GM12872 (cell line): ENCODE measurements at regions not wholly inside any gene's neighbourhood (a gene's known extent, or its start where the extent isn't known, plus 50 kb on each side); places are given as distances from the start of the nearest gene placed in this dataset.

ENCODE experiments used
- TF ChIP-seq, protein P1 (sequence below): IDR thresholded peaks from 3 replicates; pipeline ENCODE4 v1.5.1; 2011; ENCODE audit warnings: low read depth, mild to moderate bottlenecking, low read length, moderate library complexity; ENCODE audit not compliant: insufficient read depth

DNA sequence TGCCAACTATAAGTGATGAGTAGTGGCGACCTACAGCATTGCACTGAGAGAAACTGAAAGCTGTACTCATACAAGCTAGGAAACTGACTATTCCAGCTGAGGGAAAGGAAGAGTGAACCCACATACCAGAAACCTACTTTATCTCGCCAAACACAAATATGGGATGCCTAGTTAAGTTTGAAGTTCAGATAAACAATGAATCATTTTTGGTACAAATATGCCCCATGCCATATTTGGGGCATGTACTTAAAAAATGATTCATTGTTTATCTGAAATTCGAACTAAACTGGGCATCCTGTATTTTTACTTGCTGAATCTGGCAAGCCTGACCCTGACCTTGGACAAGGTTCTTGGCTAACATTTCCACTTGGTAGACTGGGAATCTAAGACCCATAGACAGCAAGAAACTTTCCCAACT lies 527.8 kb upstream of the PSMD7 start:
- TF ChIP-seq, protein P1, sequence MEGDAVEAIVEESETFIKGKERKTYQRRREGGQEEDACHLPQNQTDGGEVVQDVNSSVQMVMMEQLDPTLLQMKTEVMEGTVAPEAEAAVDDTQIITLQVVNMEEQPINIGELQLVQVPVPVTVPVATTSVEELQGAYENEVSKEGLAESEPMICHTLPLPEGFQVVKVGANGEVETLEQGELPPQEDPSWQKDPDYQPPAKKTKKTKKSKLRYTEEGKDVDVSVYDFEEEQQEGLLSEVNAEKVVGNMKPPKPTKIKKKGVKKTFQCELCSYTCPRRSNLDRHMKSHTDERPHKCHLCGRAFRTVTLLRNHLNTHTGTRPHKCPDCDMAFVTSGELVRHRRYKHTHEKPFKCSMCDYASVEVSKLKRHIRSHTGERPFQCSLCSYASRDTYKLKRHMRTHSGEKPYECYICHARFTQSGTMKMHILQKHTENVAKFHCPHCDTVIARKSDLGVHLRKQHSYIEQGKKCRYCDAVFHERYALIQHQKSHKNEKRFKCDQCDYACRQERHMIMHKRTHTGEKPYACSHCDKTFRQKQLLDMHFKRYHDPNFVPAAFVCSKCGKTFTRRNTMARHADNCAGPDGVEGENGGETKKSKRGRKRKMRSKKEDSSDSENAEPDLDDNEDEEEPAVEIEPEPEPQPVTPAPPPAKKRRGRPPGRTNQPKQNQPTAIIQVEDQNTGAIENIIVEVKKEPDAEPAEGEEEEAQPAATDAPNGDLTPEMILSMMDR, result no peak

DNA sequence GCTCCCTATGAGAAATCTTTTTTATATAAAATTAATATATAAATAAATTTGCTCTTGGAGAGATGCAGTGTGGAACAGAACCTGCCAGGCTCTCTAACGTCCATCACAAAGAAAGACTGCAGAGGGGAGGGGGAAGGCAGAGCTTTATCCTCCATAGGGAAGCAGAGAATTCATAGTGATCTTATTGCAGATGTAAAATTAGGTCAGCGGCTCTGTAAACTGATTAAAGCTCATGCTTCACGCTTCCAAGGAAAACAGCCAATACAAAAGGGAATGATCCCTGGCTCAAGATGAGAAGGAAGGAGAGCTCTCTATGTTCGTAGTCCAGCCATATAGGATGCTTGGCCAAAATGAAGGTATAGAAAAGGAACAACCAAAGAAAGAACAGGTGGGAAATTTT lies 532.3 kb upstream of the PSMD7 start:
- TF ChIP-seq, protein P1, result no peak

DNA sequence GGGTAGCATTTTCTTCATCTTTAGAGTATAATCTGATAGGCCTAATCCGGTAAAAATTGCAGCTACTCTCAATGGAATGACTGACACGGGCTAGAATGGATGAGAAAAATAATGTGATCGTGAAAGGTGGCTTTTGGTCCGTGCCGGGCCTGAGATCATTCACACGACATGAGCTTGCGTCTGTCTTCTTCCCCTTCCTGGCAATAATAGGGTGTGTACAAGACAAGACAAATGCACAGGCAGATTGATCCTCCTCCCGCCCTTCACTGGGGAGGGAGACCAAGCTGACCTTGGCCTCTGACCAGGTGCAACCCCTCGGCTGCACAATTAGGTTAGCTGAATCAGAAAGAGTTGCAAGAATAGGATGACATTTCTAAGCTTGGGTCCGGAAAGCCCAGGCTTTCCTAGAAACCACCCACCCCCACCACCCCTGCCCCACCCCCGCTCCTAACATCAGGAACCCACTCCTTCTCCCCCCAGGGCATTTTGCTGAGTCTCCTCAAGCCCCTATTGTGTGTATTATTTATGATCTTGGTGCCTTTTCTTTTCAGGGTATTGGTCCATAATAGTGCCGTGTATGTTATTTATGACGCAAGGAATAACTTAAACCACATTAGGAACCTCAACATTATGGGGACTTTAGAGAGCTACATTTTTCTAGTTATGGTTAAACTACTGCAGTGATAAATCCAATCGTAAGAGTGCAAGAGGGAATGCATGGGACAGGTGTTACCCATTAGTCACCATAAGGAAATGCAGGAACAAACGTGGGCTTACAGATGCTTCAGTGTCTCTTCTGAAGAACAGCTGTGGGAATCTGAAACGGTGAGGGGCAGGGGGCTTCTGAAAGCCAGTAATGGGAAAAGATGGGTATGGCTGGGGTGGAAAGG lies 540.1 kb upstream of the PSMD7 start:
- TF ChIP-seq, protein P1, result no peak

DNA sequence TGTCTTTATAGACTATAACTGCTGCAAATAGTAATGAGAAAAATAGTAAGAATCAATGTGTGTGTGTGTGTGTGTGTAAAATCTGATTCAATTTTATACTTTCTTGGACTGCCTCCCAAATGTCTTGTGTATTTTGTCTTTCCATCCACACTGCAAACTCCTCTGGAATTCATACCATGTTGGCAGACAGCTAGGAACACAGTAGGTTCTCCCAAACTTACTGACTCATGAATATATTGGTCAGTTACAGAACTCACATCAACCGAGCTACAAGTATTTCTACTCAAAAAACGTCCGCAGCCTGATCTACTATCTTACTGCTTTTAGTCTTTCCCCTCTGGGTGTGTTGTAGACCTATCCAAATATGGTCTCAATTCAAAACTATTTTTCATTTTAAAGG lies 542.7 kb upstream of the PSMD7 start:
- TF ChIP-seq, protein P1, result no peak

DNA sequence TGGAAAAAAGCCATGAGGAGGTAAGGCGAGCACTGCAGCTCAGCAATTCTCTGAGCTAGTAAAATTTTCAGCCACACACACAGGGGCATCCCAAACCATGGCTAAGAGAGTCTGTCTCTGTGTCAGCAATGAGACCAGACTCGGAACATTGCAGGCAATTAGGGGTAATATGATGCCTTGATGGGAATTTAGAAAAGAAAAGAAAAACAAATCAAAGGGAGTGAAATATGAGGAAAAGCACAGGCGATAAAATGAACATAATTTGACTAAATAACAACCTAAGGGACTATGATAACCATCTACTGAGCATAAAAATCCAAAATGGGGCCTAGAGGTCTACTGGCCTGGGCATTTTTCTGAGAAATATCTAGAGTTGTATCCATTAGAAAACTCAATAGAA lies 546.0 kb upstream of the PSMD7 start:
- TF ChIP-seq, protein P1, result no peak

GRCh38 chr16:73747328-73747727 lies 549.3 kb upstream of the PSMD7 start:
- TF ChIP-seq, protein P1, result no peak

GRCh38 chr16:73746554-73746953 lies 550.1 kb upstream of the PSMD7 start:
- TF ChIP-seq, protein P1, result no peak
